Keratinocyte (primary cell): ENCODE measurements at regions not wholly inside any gene's neighbourhood (a gene's known extent, or its start where the extent isn't known, plus 50 kb on each side); places are given as distances from the start of the nearest gene placed in this dataset.

Experiments
- EZH2 ChIP-seq: IDR thresholded peaks from one replicate; pipeline ENCODE4 v1.6.1; 2012; ENCODE audit warnings: inconsistent platforms, mild to moderate bottlenecking, low read length, moderate library complexity
- TF ChIP-seq, protein P1 (sequence below), 3 experiments: IDR thresholded peaks in 1 of 3; conservative IDR thresholded peaks in 1 of 3; optimal IDR thresholded peaks in 1 of 3; 2 replicates in 2 of 3; 3 replicates in 1 of 3; pipeline versions ENCODE3 to v1.5.1; 2011; ENCODE audit warnings: low read length in 3 of 3, mild to moderate bottlenecking in 3 of 3, moderate library complexity in 2 of 3, control low read depth in 1 of 3, inconsistent platforms in 1 of 3; ENCODE audit not compliant: insufficient read depth in 2 of 3; ENCODE audit errors: extremely low read depth in 1 of 3

DNA sequence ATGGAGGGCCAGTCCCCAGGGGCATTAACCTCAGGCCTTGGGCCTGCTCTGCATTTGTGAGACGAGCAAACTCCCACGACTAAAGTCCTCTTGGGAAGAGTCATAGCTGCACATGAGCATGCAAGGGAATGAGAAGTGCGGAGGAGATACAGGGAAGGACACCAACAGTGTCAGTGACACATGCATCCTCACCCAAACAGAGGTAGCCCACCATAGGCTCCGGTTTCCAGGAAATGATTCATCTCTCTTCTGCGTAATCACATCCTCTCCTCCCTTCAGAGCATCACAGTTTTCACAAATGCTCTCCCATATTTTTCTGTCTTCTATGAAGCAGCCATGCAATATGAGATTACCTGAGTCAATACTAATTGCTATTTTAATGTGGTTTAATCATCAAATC lies 725.7 kb upstream of the GOT2 start:
- no peak for TF ChIP-seq EZH2
- TF ChIP-seq, protein P1, sequence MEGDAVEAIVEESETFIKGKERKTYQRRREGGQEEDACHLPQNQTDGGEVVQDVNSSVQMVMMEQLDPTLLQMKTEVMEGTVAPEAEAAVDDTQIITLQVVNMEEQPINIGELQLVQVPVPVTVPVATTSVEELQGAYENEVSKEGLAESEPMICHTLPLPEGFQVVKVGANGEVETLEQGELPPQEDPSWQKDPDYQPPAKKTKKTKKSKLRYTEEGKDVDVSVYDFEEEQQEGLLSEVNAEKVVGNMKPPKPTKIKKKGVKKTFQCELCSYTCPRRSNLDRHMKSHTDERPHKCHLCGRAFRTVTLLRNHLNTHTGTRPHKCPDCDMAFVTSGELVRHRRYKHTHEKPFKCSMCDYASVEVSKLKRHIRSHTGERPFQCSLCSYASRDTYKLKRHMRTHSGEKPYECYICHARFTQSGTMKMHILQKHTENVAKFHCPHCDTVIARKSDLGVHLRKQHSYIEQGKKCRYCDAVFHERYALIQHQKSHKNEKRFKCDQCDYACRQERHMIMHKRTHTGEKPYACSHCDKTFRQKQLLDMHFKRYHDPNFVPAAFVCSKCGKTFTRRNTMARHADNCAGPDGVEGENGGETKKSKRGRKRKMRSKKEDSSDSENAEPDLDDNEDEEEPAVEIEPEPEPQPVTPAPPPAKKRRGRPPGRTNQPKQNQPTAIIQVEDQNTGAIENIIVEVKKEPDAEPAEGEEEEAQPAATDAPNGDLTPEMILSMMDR (optimal IDR thresholded peaks at IDR 0.05 in 1 of 3, IDR thresholded peaks at IDR 0.05 in 1 of 3, conservative IDR thresholded peaks at IDR 0.05 in 1 of 3; ENCODE audit: extremely low read depth in 1 of 3, insufficient read depth in 2 of 3, low read length in 3 of 3): no peak
